Endothelial cell of umbilical vein (primary cell): ENCODE measurements at regions not wholly inside any gene's neighbourhood (a gene's known extent, or its start where the extent isn't known, plus 50 kb on each side); places are given as distances from the start of the nearest gene placed in this dataset.

Source experiments
- BruUV-seq: library from RNA; stranded (reverse); fragments of 400-500 nt; replicated peaks from 2 replicates; lab custom pipeline; 2021; lab: Mats Ljungman, UMichigan
- CTCF ChIA-PET: fragments of 300-600, 350-600 bp; sonication (Branson Sonifier 250); formaldehyde crosslinking; loops from one replicate; lab custom pipeline; 2021; ENCODE audit warnings: antibody characterized with exemption, inconsistent platforms; lab: Charles Lee
- POLR2A ChIA-PET: fragments of 300-600, 350-600 bp; sonication (Branson Sonifier 250); formaldehyde crosslinking; loops from one replicate; lab custom pipeline; 2021; ENCODE audit warnings: antibody characterized with exemption, inconsistent platforms; lab: Charles Lee
- DNase-seq: peaks from one replicate; pipeline ENCODE4 v3.0.0-alpha.2; 2011; ENCODE audit warnings: low read depth, low spot score
- FAIRE-seq: peaks from 2 replicates; lab custom pipeline; 2011; peaks lifted over from hg19 to GRCh38; lab: Jason Lieb, UNC
- H2AFZ ChIP-seq: 2 replicates; pipeline ENCODE4 v1.6.0; 2012; ENCODE audit warnings: low read depth, low read length, control low read depth, inconsistent platforms
- H3K27ac ChIP-seq: 2 replicates; pipeline ENCODE4 v1.5.1; 2011; ENCODE audit warnings: low read depth, mild to moderate bottlenecking, control low read depth, low read length, moderate library complexity; ENCODE audit not compliant: insufficient read depth
- H3K27me3 ChIP-seq, 2 experiments: 2 replicates each; pipeline versions ENCODE4 v1.6.0 to v1.6.1; 2011; ENCODE audit warnings: low read length in 2 of 2, mixed read lengths in 1 of 2; ENCODE audit not compliant: control insufficient read depth in 2 of 2, insufficient read depth in 2 of 2
- H3K36me3 ChIP-seq, 2 experiments: 2 replicates in 1 of 2; 3 replicates in 1 of 2; pipeline ENCODE4 v1.5.1; 2011; ENCODE audit warnings: low read length in 2 of 2, mild to moderate bottlenecking in 1 of 2, moderate library complexity in 1 of 2; ENCODE audit not compliant: control insufficient read depth in 2 of 2, insufficient read depth in 2 of 2; ENCODE audit errors: extremely low read depth in 1 of 2
- H3K4me1 ChIP-seq: 3 replicates; pipeline ENCODE4 v1.5.1; 2011; ENCODE audit warnings: mild to moderate bottlenecking, low read length; ENCODE audit not compliant: control insufficient read depth, insufficient read depth; ENCODE audit errors: extremely low read depth
- H3K4me2 ChIP-seq: 2 replicates; pipeline ENCODE4 v1.6.1; 2011; ENCODE audit warnings: low read length, control low read depth, mixed read lengths; ENCODE audit not compliant: insufficient read depth
- H3K4me3 ChIP-seq, 3 experiments: fragments of 200-600 bp in 1 of 3; sonication (generic), shearing (Covaris generic) in 1 of 3; replicated peaks in 1 of 3; 2 replicates each; pipeline ENCODE4 v1.5.1; 2011 to 2016; ENCODE audit warnings: control low read depth in 3 of 3, low read length in 3 of 3, mild to moderate bottlenecking in 2 of 3, inconsistent platforms in 1 of 3, low read depth in 1 of 3, moderate library complexity in 1 of 3; ENCODE audit not compliant: insufficient read depth in 1 of 3
- H3K79me2 ChIP-seq: 2 replicates; pipeline ENCODE4 v1.6.0; 2012; ENCODE audit warnings: low read length, inconsistent platforms; ENCODE audit not compliant: control insufficient read depth, insufficient read depth
- H3K9ac ChIP-seq: replicated peaks from 2 replicates; pipeline ENCODE3; 2011; ENCODE audit warnings: low read length, control low read depth; ENCODE audit not compliant: insufficient read depth; ENCODE audit errors: extremely low read depth
- H3K9me1 ChIP-seq: replicated peaks from 3 replicates; pipeline ENCODE4 v1.6.0; 2011; ENCODE audit warnings: mild to moderate bottlenecking, low read length; ENCODE audit not compliant: control insufficient read depth, insufficient read depth; ENCODE audit errors: extremely low read depth
- H3K9me3 ChIP-seq: replicated peaks from 2 replicates; pipeline ENCODE4 v1.5.1; 2012; ENCODE audit warnings: low read length, inconsistent platforms; ENCODE audit not compliant: control insufficient read depth, insufficient read depth
- H4K20me1 ChIP-seq: replicated peaks from 2 replicates; pipeline ENCODE3; 2011; ENCODE audit warnings: mild to moderate bottlenecking, low read length; ENCODE audit not compliant: control insufficient read depth, insufficient read depth; ENCODE audit errors: extremely low read depth
- EZH2 ChIP-seq: IDR thresholded peaks from 2 replicates; pipeline ENCODE4 v1.6.1; 2012; ENCODE audit warnings: borderline replicate concordance, low read depth, mild to moderate bottlenecking, moderate library complexity, low read length, inconsistent platforms; ENCODE audit not compliant: severe bottlenecking
- FOS ChIP-seq: IDR thresholded peaks from 2 replicates; pipeline ENCODE4 v1.6.1; 2011; ENCODE audit warnings: mild to moderate bottlenecking, low read length, moderate library complexity, borderline replicate concordance; ENCODE audit not compliant: insufficient read depth
- GATA2 ChIP-seq: IDR thresholded peaks from 2 replicates; pipeline ENCODE4 v1.7.0; 2011; ENCODE audit warnings: low read depth, mild to moderate bottlenecking, moderate library complexity, mixed read lengths, low read length; ENCODE audit not compliant: insufficient read length, insufficient read depth
- JUN ChIP-seq: IDR thresholded peaks from 2 replicates; pipeline ENCODE4 v1.6.1; 2011; ENCODE audit warnings: borderline replicate concordance, low read depth; ENCODE audit not compliant: insufficient read length, insufficient read depth
- MAX ChIP-seq: IDR thresholded peaks from 2 replicates; pipeline ENCODE4 v1.6.1; 2011; ENCODE audit not compliant: insufficient read depth, insufficient read length
- MYC ChIP-seq: IDR thresholded peaks from one replicate; pipeline ENCODE4 v1.6.1; 2011; ENCODE audit warnings: mild to moderate bottlenecking, low read depth, low read length
- POLR2A ChIP-seq: IDR thresholded peaks from 2 replicates; pipeline ENCODE4 v1.6.1; 2012; ENCODE audit warnings: low read depth, mild to moderate bottlenecking, control low read depth, low read length
- POLR2AphosphoS5 ChIP-seq: IDR thresholded peaks from 2 replicates; pipeline ENCODE4 v1.6.1; 2012; ENCODE audit warnings: low read depth, mild to moderate bottlenecking, control low read depth, low read length, moderate library complexity; ENCODE audit not compliant: insufficient read depth
- dilution Hi-C: fragments of 300-500 bp; cut with MboI; formaldehyde crosslinking; loops from one replicate; pipeline ENCODE4 v1.15.0; 2019; ENCODE audit warnings: low sequenced_read_pairs; ENCODE audit not compliant: extremely low pct_ligation_motif_present
- intact Hi-C: fragments of 100-400 bp; cut with micrococcal nuclease; formaldehyde crosslinking; loops from one replicate; pipeline ENCODE4 v1.10.0; 2022

GRCh38 chr2:71950256-71951082 is 197.2 kb downstream of the CYP26B1 start:
- no peaks in the 10 kb centered on the region for H4K20me1 ChIP-seq
- BruUV-seq = no TSS peak
- no peaks in the 10 kb centered on the region for H3K27me3 ChIP-seq
- H3K4me3 ChIP-seq = no peak overlapping the region
- no peaks in the 10 kb centered on the region for H3K36me3 ChIP-seq
- H3K79me2 ChIP-seq = no peaks in the 10 kb centered on the region
- POLR2A ChIA-PET = no interaction called here
- no peaks in the 10 kb centered on the region for H3K9me3 ChIP-seq
- H3K27ac ChIP-seq = no peak overlapping the region
- no peak overlapping the region for H3K4me2 ChIP-seq
- DNase-seq (no peak), FAIRE-seq (no peak)
- intact Hi-C loops (no loop called here), dilution Hi-C loops (no loop called here)
- no peak overlapping the region for H2AFZ ChIP-seq
- CTCF ChIA-PET = interaction anchor here (1.3 to 2.6 kb wide), 4 partner anchors 16 to 795 kb away, joined by 4 to 12 read pairs (median 4); no protein-coding TSS in a partner anchor
- H3K9me1 ChIP-seq = no peaks in the 10 kb centered on the region
- H3K9ac ChIP-seq = no peak overlapping the region
- no peaks in the 10 kb centered on the region for H3K4me1 ChIP-seq
- TF ChIP-seq JUN (no peak), MAX (no peak), POLR2A (no peak), EZH2 (no peak), FOS (no peak), GATA2 (no peak), POLR2AphosphoS5 (no peak), MYC (no peak)
